GM18873 (cell line): ENCODE measurements at regions not wholly inside any gene's neighbourhood (a gene's known extent, or its start where the extent isn't known, plus 50 kb on each side); places are given as distances from the start of the nearest gene placed in this dataset.

Experiments used
- ATAC-seq: cut with Tn5 transposase; IDR thresholded peaks from one replicate; pipeline ENCODE4 v1.9.1; 2021; ENCODE audit warnings: mild to moderate bottlenecking, moderate library complexity, moderate number of reproducible peaks; ENCODE audit not compliant: unreplicated experiment, low FRiP score

DNA sequence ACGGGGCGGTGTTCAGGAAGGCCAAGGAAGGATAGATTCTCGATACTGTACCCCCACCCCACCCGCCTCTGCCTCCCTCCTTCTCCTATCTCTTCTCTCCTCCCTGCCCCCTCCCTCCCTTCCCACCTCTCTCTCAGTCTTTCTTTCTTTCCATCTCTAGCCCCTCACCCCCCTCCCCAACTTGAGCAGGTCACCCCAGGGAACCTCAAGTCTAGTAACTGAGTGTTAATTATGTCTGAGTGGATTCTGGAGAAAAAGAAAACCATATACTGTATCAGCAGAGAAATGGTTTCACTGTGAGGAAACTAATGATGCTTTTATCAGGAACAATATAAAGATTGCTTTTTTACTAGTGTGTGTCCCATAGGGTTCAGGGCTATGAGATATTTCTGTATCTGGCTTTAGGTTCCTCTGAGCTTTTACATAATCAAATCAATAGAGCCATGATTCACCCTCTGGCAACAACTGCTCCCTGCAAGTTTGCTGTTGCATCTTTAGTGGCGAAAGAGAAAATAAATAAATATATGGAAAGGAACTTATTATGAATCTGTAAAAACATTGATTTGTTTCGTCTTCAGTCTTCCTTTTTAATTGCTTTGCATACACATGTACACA lies 639.7 kb downstream of the CCDC171 start:
- no peak for ATAC-seq

DNA sequence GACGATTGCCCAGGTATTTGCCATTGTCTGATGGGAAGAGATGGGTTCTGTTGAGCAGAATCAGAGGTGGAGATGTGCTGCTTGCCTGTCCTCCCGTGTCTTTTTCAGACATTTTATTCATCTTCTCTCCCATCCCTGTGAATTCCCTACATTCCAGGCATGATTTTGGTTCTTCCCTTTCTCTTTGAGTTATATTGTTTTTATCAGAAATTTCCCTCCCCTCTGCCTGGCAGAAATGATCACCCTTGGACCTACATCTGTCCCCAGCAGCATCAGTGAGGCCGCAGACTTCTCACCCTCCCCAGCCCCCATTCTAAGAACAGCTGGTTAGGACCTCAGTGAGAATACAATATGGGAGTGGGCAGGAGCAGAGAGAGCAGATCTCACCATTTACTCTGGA lies 640.2 kb downstream of the CCDC171 start:
- ATAC-seq = no peak

DNA sequence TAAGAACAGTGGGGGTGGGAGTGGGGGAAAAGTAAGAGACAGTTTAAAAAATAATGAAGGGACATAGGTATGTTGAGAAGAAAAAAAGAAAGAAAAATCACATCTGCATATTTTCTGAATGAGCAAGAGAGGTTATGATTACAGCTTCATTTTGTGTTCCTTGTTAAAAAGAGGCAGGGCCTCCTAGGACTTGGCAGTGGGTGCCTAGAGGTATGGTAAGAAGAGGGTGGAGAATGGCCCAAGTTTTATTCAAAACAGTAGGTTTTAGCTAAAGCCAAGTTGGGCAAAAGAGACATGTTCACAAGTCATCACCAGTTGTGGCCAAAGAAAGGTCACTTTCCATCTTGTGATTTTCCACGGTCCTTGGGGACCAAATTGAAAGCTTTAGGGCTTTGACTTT lies 643.4 kb downstream of the CCDC171 start:
- ATAC-seq = no peak

DNA sequence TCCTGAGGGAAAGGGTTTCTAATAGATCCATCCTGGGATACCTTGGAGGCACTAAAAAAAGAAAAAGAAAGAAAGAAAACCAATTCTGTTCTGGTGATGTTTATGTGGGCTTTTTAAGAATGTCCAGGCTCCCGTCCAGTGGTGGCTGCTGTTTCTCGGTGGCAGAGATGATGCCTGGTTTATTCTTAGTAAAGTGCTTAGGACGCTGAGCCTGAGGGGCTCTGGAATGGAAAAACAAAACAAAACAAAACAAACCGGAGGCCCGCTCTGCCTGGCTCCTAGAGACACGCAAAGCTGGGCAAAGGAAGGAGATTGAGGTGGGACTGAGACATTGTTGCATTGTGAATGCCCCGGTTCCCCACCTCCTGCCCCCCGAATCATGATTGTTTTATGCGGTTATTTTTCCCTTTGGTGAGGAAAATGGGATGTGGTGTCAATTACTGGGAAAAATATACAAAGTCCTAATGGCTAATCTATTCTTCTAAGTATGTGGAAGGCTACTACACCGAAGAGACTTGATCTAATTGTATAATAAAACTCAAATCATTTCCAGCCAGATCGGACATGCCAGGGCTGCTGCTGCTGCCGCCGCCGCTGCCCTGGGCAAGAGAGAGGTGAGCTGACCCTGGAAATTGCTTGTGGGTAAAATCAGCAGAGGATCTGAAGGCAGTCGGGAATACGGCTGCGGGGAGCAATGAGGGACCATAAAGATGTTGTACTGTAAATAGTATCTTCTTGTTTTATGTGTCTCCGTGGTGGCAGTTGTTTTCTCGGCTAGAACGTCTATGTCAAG lies 644.9 kb downstream of the CCDC171 start:
- ATAC-seq = no peak

DNA sequence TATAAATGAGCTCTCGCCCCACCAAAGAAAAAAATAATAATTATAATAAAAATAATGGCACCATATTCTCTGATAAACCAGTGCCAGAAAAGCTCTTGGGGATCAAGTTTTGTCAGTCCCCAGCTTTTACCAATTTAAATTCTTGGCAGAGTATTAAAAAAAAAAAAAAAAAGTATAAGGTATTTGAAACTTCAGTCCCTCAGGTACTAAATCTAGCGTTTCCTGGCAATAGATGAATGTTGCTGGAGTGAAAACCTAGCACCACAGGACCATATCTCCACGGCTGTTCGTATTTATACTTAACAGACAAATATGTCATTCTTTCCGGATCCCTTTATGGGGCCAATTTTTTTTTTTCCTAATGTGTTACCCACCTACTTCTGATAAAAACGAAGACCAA lies 646.2 kb downstream of the CCDC171 start:
- ATAC-seq = no peak

DNA sequence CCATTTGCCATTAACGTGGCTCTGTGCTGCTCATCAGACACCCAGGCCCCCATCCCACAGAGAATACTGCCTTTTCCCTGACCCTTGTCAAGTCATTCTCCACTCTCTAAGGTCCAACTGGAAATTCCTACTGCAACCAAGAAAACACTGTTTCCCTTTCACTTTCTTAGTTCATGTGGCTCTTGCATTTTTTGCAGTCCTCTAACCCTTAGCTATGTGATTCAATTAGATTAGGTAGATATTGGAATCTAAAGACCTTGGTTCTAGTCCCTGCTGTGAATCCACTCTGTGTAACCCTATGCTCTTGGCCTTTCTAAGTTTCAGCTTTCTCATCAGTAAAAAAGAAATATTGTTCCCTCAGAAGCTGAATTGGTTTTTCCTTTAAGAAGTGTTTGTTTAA lies 649.4 kb downstream of the CCDC171 start:
- ATAC-seq = no peak

DNA sequence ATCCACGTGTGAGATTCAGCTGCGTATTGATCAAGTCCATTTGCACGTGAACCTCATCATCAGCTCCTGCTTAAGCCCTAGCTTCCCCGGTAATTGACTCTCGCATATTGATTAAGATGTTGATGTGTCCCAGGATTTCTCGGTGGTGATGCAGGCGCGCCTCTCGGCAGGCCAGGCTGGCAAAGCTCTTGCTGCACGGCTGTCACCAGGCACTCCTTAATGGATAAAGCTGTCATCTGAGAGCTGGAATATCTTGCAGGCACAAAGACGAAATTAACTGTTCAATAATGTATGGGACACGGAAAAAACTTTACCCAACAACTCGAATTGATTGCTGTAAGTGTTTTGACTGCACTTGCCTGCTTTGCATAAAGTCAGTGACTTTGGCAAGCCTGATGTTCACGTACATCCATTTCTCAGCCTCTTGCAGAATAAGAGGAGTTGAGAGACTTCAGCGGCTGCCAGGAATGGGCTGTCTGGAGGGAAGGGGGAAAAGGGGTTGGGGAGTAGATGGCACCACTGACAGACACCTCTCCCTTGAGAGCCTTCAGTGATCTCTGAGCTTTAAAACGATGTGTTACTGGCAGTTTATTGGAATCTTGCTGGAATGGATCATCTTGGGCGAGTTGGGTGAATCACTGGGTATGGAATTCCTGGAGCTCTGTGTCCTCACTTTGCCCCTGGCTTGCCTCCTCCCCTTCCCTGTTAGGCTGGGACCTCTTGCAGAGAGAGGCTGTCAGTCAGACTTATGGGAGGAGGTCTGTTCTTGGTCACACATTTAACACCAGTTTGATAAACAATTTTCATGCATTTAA lies 650.3 kb downstream of the CCDC171 start:
- no peak for ATAC-seq

DNA sequence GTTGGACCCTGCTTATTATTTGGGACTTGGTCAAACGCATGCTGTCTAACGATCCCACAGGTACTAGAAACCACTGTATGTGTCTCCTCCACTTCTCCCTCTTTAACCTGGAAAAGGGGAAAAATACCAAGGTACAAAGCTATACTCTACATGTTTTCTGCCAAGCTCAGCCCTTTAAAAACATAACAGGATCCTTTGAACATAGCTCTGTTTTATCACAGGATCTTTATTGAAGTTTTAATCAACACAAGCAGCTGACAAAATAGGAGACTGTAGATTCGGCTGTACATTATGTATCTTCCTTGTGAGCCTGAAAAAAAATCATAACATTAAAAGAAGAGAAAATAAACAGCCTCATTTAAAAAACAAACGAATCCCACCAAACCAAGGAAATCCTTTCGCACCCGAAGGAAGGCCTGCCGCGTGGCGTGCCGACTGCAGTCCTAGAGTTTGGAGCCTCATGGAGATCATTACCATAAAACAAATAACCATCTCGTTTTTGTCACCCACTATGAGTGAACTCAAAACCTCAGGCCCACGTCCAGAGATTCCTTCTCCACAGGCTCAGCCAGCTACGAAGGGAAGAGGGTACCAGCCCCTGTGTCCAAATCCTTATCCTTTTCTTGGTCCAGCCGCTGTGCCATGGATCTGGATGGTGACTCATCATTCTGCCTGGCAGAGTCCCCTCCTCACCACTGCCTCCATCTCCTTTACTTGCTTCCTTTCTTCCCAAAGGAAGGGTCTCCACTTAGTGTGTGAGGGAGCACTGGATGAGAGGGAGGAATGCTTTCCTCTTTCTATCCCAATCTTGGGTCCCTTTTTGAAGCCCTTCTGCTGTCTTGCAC lies 651.1 kb downstream of the CCDC171 start:
- ATAC-seq = no peak

DNA sequence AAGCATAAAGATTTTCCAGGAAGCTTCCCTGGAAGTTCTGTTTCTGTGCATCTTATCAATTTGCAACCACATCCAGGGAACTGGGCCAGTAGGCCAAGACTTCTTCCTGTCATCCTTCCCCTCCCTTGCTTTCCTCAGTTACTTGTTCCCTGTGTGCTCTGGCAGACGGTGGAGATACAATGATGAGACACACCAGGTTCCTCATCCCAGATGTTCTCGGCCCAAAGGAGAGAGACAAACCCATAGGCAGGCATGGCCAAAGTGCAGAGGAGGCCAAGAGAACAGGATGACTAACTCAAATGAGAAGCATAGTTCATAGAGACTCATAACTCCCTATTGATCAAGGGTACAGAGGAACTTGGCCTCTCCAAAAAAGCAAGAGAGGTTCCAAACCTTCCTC lies 652.6 kb downstream of the CCDC171 start:
- ATAC-seq = no peak

DNA sequence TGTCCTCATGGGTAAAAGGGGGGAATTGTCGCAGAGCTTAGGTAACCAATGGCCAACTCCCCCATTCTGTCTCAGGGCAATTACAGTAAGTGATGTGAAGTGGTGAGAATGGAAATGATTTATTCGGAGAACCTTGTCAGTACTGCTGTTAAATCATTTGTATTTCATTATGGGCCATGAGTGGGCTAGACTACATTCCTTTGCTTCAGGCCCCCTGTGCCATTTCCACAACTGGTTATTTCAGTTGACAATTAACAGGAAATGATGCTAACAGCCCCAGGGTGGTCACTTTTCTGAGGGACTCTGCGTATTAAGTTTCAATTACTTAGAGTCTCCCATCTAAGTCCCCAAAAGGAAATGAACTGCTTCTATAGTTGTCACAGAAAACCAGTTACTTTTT lies 653.7 kb downstream of the CCDC171 start:
- ATAC-seq = no peak

DNA sequence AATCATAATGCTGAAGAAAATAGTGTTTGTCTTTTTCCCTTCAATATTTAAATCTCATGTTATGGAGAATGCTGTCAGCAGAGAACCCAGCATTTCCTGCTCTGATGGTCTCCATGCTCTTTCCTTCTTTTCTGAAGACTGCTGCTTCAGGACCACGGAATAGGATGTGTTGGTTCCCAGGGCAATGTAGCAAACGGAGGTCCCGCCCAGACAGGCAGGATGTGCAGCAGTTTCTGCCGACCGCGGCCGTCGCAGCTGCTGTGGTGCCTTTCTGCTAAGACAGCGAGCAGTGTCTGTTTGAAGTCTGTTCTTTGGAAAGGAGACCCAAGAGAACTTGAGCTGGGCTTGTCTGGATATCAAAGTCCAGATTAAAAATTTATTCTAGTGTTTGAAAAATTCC lies 654.3 kb downstream of the CCDC171 start:
- ATAC-seq = no peak

DNA sequence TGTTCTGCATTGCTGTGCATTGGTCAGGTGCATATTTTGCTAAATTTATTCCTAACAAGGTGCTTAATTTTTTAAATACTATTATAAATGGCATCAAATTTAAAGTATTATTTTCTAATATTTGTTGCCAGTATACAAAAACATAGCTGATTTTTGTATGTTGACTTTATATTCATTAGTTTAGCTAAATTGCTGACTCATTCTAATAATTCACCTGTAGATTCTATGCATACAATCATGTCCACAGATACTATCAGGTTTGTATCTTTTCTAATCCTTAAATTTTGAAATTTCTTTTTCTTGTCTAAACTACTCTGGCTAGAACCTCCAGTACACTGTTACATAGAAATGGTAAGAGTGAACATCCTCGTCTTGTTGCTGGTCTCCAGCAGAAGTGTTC lies 657.6 kb downstream of the CCDC171 start:
- ATAC-seq = no peak

DNA sequence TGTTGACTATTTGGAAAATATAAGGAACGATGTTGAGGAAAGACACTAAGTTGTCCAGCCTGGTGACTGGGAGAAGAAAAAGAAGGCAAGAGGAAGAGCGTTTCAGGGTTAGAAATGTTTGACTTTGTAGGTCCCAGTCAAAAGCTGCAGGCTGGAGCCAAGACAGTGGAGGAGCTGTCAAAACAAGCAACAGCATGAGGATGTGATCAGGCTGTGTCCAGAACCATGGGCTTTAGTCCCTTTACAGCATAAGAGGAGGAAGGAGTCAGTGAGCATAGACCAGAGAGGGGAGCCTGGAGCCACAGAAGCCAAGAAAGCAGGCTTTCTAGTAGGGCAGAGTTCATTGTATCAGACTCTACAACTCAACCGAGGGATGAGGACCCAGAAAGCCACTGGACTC lies 658.5 kb downstream of the BNC2 start:
- ATAC-seq = no peak

DNA sequence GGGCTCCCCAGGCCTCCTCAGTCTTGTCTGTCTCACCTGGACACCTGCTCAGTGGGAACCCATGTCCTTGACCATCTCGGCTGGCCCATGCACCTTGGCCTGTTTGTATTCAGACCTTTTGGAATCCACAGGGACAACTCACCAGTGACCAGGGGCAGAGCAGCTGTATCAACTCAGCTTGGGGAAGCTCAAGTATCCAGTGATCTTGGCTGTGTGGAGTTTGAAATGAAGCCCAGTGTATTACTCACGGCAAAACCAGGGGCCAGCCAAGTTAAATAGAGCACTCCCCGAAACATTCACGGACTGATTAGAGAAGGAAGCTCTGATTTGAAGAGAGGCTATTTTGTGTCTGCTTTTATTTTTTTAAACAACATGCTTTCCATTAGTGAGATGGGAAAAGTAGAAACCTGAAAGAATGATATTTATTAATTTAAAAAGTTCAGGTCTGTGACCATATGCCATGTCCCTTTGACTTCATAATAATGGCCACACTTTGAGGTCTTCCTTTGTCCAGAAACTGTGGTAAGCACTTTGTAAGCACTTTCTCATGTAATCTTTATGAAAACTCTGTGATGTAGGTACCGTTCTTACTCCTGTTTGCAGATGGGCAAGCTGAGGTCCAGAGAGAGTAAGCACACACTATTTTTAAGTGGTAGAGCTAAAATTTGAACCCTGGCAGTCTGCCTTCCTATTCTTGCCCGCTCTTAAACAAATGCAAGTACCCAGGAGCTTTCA lies 656.5 kb downstream of the BNC2 start:
- no peak for ATAC-seq

DNA sequence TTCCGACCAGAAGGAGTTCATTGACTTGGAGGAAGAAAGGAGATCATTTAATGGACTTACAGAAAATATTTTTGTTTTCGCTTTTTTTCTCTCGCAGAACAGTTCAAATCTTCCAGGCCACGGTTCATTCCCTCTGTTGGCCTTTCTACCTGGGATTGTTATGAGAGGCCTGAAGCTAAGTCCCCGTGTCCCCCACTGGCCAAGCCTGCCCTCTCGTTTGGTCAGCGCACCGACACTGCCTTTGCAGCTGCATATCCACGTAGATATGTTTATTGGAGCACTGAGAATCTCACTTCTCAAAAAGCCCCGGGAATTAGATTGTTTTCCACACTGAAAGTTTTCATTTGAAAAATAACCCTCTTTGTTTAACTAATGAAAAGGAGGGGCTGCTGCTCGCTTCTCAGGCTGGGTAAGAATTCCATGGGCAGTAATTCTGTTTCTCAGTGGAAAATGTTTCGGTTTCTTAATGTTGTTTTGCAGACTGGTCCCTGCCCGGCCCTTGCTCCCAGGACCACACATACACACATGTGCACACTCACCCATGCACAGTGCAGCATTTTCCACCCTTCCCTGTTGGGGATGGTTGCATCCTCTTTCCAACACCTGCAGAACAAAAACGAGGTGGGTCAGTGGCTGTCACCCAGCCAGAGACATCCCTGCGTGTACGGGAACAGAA lies 655.7 kb downstream of the BNC2 start:
- no peak for ATAC-seq

DNA sequence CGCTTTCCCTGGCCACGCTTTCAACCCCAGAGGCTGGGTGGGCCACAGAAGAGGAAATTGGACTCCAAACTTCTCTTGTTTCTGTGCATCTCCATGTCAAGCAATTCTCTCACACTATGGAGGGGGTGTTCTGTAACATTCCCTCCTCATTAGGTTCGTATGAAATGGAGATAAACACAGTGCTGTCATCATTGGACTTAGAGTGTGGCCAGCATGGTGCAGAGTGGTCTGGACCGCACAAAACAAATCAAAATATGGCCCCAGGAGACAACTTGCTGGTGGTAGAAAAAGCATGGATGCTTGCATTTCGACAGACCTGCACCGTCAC lies 655.2 kb downstream of the BNC2 start:
- ATAC-seq = no peak

DNA sequence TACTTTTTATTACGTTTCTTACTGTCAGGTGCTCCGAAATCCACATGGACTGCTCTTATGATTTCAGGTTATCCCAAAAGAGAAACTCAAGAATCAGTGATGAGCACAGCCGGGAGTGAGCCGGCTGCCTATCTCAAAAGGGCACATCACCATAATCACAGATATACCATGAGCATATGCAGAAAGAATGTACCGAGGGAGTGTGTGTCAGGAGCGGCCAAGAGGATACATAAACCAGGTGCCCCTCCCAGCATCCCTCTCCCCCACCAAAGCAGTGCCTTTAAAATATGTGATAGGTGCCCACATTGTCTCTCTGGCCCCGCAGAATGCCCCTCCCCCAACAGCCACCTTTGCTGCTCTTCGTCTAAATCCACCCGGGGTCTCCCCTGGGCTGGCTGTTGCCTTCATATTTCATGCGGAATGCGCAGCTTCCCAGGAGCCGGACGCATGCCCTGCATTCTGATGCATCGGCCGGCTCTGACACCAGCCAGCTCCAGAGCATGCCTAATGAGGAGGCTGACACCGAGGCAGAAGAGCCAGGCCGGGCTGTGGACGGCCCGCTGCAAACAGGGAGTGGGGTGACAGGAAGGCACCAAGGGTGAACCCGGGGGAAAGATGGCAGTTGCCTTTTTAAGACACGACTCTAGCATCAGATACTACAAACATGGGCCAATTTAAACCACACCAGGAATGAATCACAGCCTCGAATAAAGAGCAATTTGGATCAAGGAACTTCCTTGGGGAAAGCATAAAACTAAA lies 652.3 kb downstream of the BNC2 start:
- ATAC-seq = no peak

DNA sequence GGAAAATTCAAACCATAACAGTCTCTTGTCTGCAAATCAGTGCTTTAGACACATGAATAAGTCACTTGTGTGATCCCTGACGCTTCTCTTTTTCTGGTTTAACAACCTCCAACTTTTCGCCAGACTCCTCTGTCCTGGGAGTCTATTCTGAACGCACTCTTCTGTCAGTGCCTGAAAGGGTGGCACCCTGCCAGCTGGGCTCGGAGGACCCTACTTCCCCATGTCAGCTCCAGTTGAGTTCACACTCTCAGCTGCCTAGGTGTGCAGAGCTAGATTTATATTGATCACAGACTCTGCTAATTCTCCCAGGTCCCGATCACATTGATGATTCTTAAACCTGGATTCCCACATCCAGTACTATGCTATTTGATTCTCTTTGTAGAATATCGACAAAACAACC lies 649.1 kb downstream of the BNC2 start:
- ATAC-seq = no peak
